Astrocyte (in vitro differentiated cells and primary cell): ENCODE measurements at regions not wholly inside any gene's neighbourhood (a gene's known extent, or its start where the extent isn't known, plus 50 kb on each side); places are given as distances from the start of the nearest gene placed in this dataset.

ENCODE experiments used
- CTCF ChIP-seq: IDR thresholded peaks from 2 replicates; pipeline ENCODE4 v1.5.1; 2011; ENCODE audit warnings: low read depth, mild to moderate bottlenecking, inconsistent platforms, low read length, moderate library complexity; ENCODE audit not compliant: insufficient read depth
- EZH2 ChIP-seq: IDR thresholded peaks from 2 replicates; pipeline ENCODE4 v1.6.1; 2012; ENCODE audit warnings: mild to moderate bottlenecking, low read length, inconsistent platforms; ENCODE audit not compliant: insufficient read depth

- TF ChIP-seq EZH2 (no peak), CTCF (no peak)
These were observed 1375.6 kb downstream of the EPHA7 start for GRCh38 chr6:92043777-92044176.
